Epidermal melanocyte (primary cell): ENCODE measurements at regions not wholly inside any gene's neighbourhood (a gene's known extent, or its start where the extent isn't known, plus 50 kb on each side); places are given as distances from the start of the nearest gene placed in this dataset.
"Not testable (repeated sequence)": the region's sequence is repeated elsewhere in the genome, so short reads cannot be mapped to it uniquely, and the experiment has no call there.

Experiments used
- DNase-seq: peaks from one replicate; pipeline ENCODE4 v3.0.0; 2011; ENCODE audit warnings: low spot score; ENCODE audit not compliant: insufficient read length

GRCh38 chr4:31171362-31171761 is 451.2 kb downstream of the PCDH7 start:
- no peak for DNase-seq

- no peak for DNase-seq
These were observed 455.2 kb downstream of the PCDH7 start for GRCh38 chr4:31175242-31175910.

- DNase-seq = no peak
These were observed 463.1 kb downstream of the PCDH7 start for GRCh38 chr4:31183256-31183655.

GRCh38 chr4:31185014-31185585 is 464.9 kb downstream of the PCDH7 start:
- no peak for DNase-seq

- no peak for DNase-seq
These were observed 467.8 kb downstream of the PCDH7 start for GRCh38 chr4:31187979-31188378.

GRCh38 chr4:31189938-31190337 is 469.8 kb downstream of the PCDH7 start:
- DNase-seq = no peak

DNA sequence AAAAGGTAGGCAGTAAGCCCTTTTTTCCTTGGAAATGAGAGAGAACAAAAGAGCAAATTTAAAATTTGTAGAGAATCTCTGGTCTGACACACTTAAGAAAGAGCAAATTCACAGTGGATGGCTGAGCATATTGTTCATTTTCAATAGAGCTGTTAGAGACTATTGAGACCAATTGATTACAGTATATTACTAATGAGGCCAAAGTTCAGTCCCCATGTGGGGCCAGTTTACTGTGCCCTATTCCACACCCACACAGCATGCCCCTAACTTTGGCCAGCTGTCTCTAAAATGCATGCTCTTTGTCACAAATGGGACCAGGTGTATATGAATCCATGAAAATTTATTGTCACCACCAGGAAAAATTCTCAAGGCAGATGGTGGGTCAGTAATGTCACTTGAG is 470.5 kb downstream of the PCDH7 start:
- DNase-seq = no peak

- DNase-seq = no peak
These were observed 472.2 kb downstream of the PCDH7 start for GRCh38 chr4:31192341-31192740.

GRCh38 chr4:31193521-31193920 is 473.4 kb downstream of the PCDH7 start:
- DNase-seq = no peak

DNA sequence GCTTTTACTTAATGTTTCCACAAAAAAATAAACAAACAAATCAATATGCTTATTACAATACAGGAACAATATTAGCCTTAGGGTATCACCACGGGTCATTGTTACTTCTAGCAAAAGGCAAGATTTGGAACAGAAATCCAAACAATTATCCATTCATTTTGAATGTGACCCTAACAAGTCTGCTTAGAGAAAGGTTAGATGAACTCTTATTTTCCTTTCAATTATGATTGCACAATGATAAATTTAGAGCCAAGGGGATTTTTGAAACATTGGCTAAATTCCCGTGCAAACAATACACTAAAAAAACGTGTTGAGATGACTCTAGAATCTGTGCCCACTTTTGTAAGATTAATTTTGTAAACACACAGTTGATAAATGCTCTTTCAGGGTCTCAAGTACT is 474.7 kb downstream of the PCDH7 start:
- DNase-seq = no peak

GRCh38 chr4:31199644-31200043 is 479.5 kb downstream of the PCDH7 start:
- DNase-seq = no peak

- DNase-seq = not testable (repeated sequence)
These were observed 481.9 kb downstream of the PCDH7 start for GRCh38 chr4:31202054-31202453.

GRCh38 chr4:31204874-31205273 is 484.7 kb downstream of the PCDH7 start:
- DNase-seq = no peak

DNA sequence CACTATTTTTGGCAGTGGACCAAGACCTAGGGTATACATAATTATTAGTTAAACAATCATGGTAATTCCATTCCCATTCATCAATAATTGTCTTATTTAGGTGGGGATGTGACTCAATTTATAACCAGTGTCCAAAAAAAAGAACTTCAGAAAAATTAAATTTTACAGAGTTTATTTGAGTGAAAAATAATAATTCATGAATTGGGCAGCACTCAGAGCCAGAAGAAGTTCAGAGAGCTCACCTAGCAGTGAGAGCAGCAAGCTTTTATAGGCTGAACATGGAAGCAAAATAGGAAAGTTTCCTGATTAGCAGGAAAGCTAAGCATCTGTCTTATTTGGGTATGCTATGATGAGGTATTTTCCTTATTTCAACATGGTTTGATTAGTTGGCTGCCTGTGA is 500.8 kb downstream of the PCDH7 start:
- DNase-seq = no peak

- no peak for DNase-seq
These were observed 507.9 kb downstream of the PCDH7 start for GRCh38 chr4:31228068-31228467.

DNA sequence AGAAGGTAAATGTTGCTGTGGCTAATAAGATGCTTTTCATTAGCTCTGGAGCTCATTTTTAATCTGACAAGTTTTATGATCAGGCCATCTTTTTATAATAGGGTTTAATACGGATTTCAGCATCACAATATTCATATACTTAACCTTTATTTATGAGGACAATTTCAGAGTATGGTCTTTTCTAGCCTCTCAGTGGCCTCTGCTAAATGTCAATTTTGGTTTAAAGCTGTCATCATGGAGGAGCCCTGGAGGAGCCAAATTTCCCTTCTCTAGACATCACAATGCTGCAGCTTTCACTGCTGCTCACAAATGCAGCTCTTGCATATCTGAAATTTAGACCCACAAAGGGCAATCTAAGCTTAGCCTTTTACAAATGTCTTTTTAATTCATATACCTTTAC is 510.4 kb downstream of the PCDH7 start:
- DNase-seq = no peak

DNA sequence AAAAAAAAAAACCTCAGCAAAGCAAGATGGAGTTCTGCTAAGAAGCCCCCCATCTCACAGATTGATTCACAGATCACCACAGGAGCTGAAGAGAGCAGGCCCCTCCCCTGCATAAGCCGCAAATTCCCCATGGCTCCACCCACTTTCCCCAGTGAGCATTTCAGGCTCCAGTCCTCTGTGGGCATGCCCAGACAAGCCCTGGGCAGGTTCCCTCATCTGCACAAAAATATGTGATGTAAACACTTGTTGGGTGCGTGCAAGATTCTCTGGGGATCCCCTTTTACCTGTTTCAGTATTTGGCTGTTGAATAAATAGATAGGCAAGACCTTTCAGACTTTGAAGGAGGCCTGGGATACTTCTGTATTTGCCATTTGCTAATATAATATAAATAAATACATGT is 514.3 kb downstream of the PCDH7 start:
- no peak for DNase-seq

- no peak for DNase-seq
These were observed 514.7 kb downstream of the PCDH7 start for GRCh38 chr4:31234901-31235300.

- DNase-seq = peak; percentile 31
These were observed 516.0 kb downstream of the PCDH7 start for GRCh38 chr4:31236020-31236638.

- no peak for DNase-seq
These were observed 516.5 kb downstream of the PCDH7 start for GRCh38 chr4:31236639-31237173.

DNA sequence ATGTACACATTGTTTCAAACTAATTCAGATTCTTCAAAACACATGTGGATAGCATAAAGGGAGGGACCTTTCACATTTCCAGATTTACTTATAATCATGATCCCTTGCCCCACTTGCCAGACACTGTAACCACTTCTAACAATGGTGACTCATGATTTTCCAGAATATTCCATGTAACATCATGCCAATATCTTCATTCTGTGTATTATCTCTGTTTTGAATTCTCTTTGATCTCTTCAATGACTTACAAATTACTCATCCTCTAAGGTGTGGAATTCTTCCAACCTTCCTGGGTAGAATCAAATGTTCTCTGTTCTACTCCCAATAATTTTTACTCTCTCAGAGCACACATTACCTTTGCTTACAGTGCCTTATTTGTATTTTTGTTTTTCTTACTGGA is 517.1 kb downstream of the PCDH7 start:
- DNase-seq = no peak

GRCh38 chr4:31239886-31240285 is 519.7 kb downstream of the PCDH7 start:
- DNase-seq = no peak
